GM20000 (cell line): ENCODE measurements at regions not wholly inside any gene's neighbourhood (a gene's known extent, or its start where the extent isn't known, plus 50 kb on each side); places are given as distances from the start of the nearest gene placed in this dataset.

Experiments used
- DNase-seq: peaks from one replicate; pipeline ENCODE4 v3.0.0; 2012; ENCODE audit warnings: low spot score
- CTCF ChIP-seq: IDR thresholded peaks from 2 replicates; pipeline ENCODE4 v1.5.1; 2012; ENCODE audit warnings: mild to moderate bottlenecking, control low read depth; ENCODE audit errors: extremely low read depth, missing control alignments

- DNase-seq: no peak
- TF ChIP-seq CTCF: no peak
These were observed 57.0 kb upstream of the HNRNPA3 start for GRCh38 chr2:177155631-177156030.

GRCh38 chr2:177161741-177162460, 50.7 kb upstream of the HNRNPA3 start:
- TF ChIP-seq CTCF: peak; percentile 35
- no peak for DNase-seq
